Lower leg skin (tissue), 4 donors: ENCODE measurements at regions not wholly inside any gene's neighbourhood (a gene's known extent, or its start where the extent isn't known, plus 50 kb on each side); places are given as distances from the start of the nearest gene placed in this dataset.

Source experiments
- DNase-seq, 2 donors: peaks; one replicate each; pipeline ENCODE4 v3.0.0-alpha.2; 2019; ENCODE audit warnings: low spot score in 2 of 2
- H3K4me3 ChIP-seq: fragments of 200-600 bp; sonication (generic); 2 replicates; pipeline ENCODE4 v1.5.1; 2017; ENCODE audit warnings: mild to moderate bottlenecking, low read depth; ENCODE audit not compliant: poor library complexity, severe bottlenecking
- CTCF ChIP-seq, 3 donors: fragments of 450-650 bp; IDR thresholded peaks; one replicate each; pipeline ENCODE4 v1.5.1; 2016; ENCODE audit warnings: antibody characterized with exemption in 3 of 3, mild to moderate bottlenecking in 3 of 3, moderate library complexity in 2 of 3
- POLR2A ChIP-seq, 2 donors: fragments of 450-650 bp; IDR thresholded peaks; one replicate each; pipeline ENCODE4 v1.6.1; 2016 to 2017; ENCODE audit warnings: antibody characterized with exemption in 2 of 2, mild to moderate bottlenecking in 1 of 2, moderate library complexity in 1 of 2
- WGBS, 2 donors: methylation state at CpG; one replicate each; pipeline ENCODE4 v1.1.5; 2018; 5-methylcytosine and 5-hydroxymethylcytosine counted together
- intact Hi-C: fragments of 100-400 bp; cut with DNase I; formaldehyde crosslinking; loops from one replicate; pipeline ENCODE4 v1.15.0; 2023; ENCODE audit warnings: low total_unique reads

- intact Hi-C loops: no loop called here
- WGBS, 2 donors: 80 to 86% methylated on average over 6 of the region's 6 CpGs
- H3K4me3 ChIP-seq: no peak overlapping the region
- no peak for TF ChIP-seq POLR2A (IDR thresholded peaks at IDR 0.05)
- no peak for TF ChIP-seq CTCF (IDR thresholded peaks at IDR 0.05)
- DNase-seq: no peak
These were observed 820.8 kb downstream of the RPA4 start for GRCh38 chrX:97704474-97704873.

DNA sequence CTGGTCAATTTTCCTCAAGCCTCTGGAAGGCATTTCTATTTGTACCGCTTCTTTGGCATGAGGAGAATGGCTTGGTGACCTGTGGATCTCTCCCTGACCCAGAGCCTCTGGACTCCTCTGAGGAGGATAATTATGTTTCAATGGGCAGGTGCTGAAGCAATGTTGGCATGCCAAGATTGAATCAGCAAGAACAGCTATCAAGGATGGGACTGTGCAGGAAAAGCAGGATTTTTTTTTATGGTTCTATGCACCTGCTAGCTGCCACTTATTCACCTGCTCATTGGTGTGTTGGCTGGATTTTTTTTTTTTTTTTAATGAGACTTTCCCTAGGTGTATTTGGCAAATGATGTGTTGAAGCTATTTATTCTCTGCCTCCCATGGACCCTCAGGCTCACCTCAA lies 821.2 kb downstream of the RPA4 start:
- DNase-seq: no peak
- H3K4me3 ChIP-seq: no peak overlapping the region
- TF ChIP-seq CTCF (IDR thresholded peaks at IDR 0.05): no peak
- TF ChIP-seq POLR2A (IDR thresholded peaks at IDR 0.05): no peak
- WGBS, 2 donors: 86 to 94% methylated on average over 1 of the region's 1 CpG
- intact Hi-C loops: no loop called here

- TF ChIP-seq POLR2A (IDR thresholded peaks at IDR 0.05): no peak
- TF ChIP-seq CTCF (IDR thresholded peaks at IDR 0.05): no peak
- H3K4me3 ChIP-seq: no peak overlapping the region
- WGBS, 2 donors: 65 to 80% methylated on average over 2 of the region's 2 CpGs
- intact Hi-C loops: no loop called here
- no peak for DNase-seq
These were observed 822.2 kb downstream of the RPA4 start for GRCh38 chrX:97705936-97706335.

- TF ChIP-seq CTCF (IDR thresholded peaks at IDR 0.05) (no peak), POLR2A (IDR thresholded peaks at IDR 0.05) (no peak)
- intact Hi-C loops: no loop called here
- no peak for DNase-seq
- H3K4me3 ChIP-seq: no peak overlapping the region
These were observed 830.4 kb downstream of the RPA4 start for GRCh38 chrX:97714072-97714471.

GRCh38 chrX:97728215-97728614 lies 844.5 kb downstream of the RPA4 start:
- TF ChIP-seq CTCF (IDR thresholded peaks at IDR 0.05): no peak
- TF ChIP-seq POLR2A (IDR thresholded peaks at IDR 0.05): no peak
- intact Hi-C loops: no loop called here
- WGBS, 2 donors: 90 to 93% methylated on average over 2 of the region's 2 CpGs
- no peak overlapping the region for H3K4me3 ChIP-seq
- DNase-seq: no peak

- no peak overlapping the region for H3K4me3 ChIP-seq
- no peak for DNase-seq
- TF ChIP-seq CTCF (IDR thresholded peaks at IDR 0.05) (no peak), POLR2A (IDR thresholded peaks at IDR 0.05) (no peak)
- intact Hi-C loops: no loop called here
These were observed 856.3 kb downstream of the RPA4 start for GRCh38 chrX:97740044-97740443.
